ENCODE measurements at regions not wholly inside any gene's neighbourhood (a gene's known extent, or its start where the extent isn't known, plus 50 kb on each side); places are given as distances from the start of the nearest gene placed in this dataset.

DNA sequence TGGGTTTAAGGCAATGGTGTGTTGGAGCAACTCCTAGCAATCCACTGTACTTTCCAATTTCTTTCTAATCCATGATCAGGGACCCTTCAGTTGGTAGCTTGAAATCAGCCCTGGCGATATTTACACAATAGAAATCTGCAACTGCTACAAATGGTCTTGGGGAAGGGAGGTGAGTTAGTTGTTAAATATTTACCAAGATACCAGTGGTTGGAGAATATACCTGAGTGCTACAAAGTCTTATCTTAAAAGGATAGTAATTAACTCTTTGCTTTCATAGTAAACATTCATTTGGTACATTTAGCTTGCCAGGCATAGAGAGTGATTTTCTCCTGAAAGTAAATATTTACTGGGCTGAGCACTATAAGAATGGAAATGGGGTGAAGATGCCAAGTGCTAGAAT lies 568.2 kb downstream of the BCKDHB start:
- TF ChIP-seq CTCF (IDR thresholded peaks at IDR 0.05 in 4 of 5, conservative IDR thresholded peaks at IDR 0.05 in 1 of 5) (no peak), POLR2A (IDR thresholded peaks at IDR 0.05) (no peak)

Measured in gastrocnemius medialis (tissue), 4 donors.